Suprapubic skin (tissue), 4 donors: ENCODE measurements at regions not wholly inside any gene's neighbourhood (a gene's known extent, or its start where the extent isn't known, plus 50 kb on each side); places are given as distances from the start of the nearest gene placed in this dataset.

Experiments
- DNase-seq, 2 donors: peaks; one replicate each; pipeline ENCODE4 v3.0.0-alpha.2; 2019; ENCODE audit warnings: low spot score in 2 of 2
- H3K27ac ChIP-seq: fragments of 200-600 bp; sonication (generic); one replicate; pipeline ENCODE4 v1.5.1; 2019
- H3K27me3 ChIP-seq: fragments of 200-600 bp; sonication (generic); one replicate; pipeline ENCODE4 v1.5.1; 2019
- H3K36me3 ChIP-seq: fragments of 200-600 bp; sonication (generic); one replicate; pipeline ENCODE4 v1.5.1; 2019
- H3K4me1 ChIP-seq: fragments of 200-600 bp; sonication (generic); one replicate; pipeline ENCODE4 v1.5.1; 2019
- H3K4me3 ChIP-seq: fragments of 200-600 bp; sonication (generic); one replicate; pipeline ENCODE4 v1.5.1; 2019; ENCODE audit warnings: mild to moderate bottlenecking
- H3K9me3 ChIP-seq: fragments of 200-600 bp; sonication (generic); one replicate; pipeline ENCODE4 v1.5.1; 2019
- CTCF ChIP-seq, 2 donors: fragments of 200-600 bp in 1 of 2; fragments of 450-650 bp in 1 of 2; sonication (generic) in 1 of 2; IDR thresholded peaks; one replicate each; pipeline ENCODE4 v1.5.1; 2016 to 2019; ENCODE audit warnings: antibody characterized with exemption in 2 of 2, mild to moderate bottlenecking in 1 of 2, moderate library complexity in 1 of 2
- EP300 ChIP-seq: sonication (generic); formaldehyde crosslinking; IDR thresholded peaks from one replicate; pipeline ENCODE4 v1.6.1; 2017; ENCODE audit warnings: antibody characterized with exemption
- POLR2A ChIP-seq, 2 donors: fragments of 450-650 bp; IDR thresholded peaks; one replicate each; pipeline ENCODE4 v1.6.1; 2017; ENCODE audit warnings: antibody characterized with exemption in 2 of 2, mild to moderate bottlenecking in 2 of 2, moderate library complexity in 2 of 2
- POLR2AphosphoS5 ChIP-seq, 3 donors: sonication (generic); formaldehyde crosslinking; IDR thresholded peaks; one replicate each; pipeline ENCODE4 v1.6.1; 2017; ENCODE audit warnings: antibody characterized with exemption in 3 of 3
- WGBS: methylation state at CpG from one replicate; pipeline ENCODE4 v1.1.5; 2018; 5-methylcytosine and 5-hydroxymethylcytosine counted together

GRCh38 chr17:79285973-79286372, 211.3 kb downstream of the ENGASE start:
- Histone ChIP-seq H3K27ac (no peak overlapping the region), H3K4me3 (no peak overlapping the region), H3K36me3 (no peaks in the 10 kb centered on the region), H3K27me3 (peaks cover 80% of the 10 kb centered on the region), H3K9me3 (no peaks in the 10 kb centered on the region), H3K4me1 (no peaks in the 10 kb centered on the region)
- no peak for DNase-seq
- WGBS = 80% methylated on average over 4 of the region's 5 CpGs
- no peak for TF ChIP-seq POLR2A (IDR thresholded peaks at IDR 0.05)
- no peak for TF ChIP-seq POLR2AphosphoS5 (IDR thresholded peaks at IDR 0.05)
- no peak for TF ChIP-seq EP300
- TF ChIP-seq CTCF (IDR thresholded peaks at IDR 0.05) = no peak

- H3K27me3 ChIP-seq = peaks cover 67% of the 10 kb centered on the region
Measured at GRCh38 chr17:79282294-79282693, 207.7 kb downstream of the ENGASE start.

GRCh38 chr17:79281803-79282202, 207.2 kb downstream of the ENGASE start:
- 55% methylated on average over 8 of the region's 8 CpGs for WGBS
- Histone ChIP-seq H3K4me3 (no peak overlapping the region), H3K27ac (no peak overlapping the region), H3K36me3 (no peaks in the 10 kb centered on the region), H3K9me3 (no peaks in the 10 kb centered on the region), H3K27me3 (peaks cover 62% of the 10 kb centered on the region), H3K4me1 (no peaks in the 10 kb centered on the region)
- no peak for DNase-seq
- TF ChIP-seq POLR2AphosphoS5 (IDR thresholded peaks at IDR 0.05) = no peak
- TF ChIP-seq CTCF (IDR thresholded peaks at IDR 0.05) = no peak
- no peak for TF ChIP-seq POLR2A (IDR thresholded peaks at IDR 0.05)
- TF ChIP-seq EP300 = no peak

More at GRCh38 chr17:79282294-79282693, 207.7 kb downstream of the ENGASE start:
- H3K4me3 ChIP-seq = no peak overlapping the region
- no peaks in the 10 kb centered on the region for H3K4me1 ChIP-seq
- H3K36me3 ChIP-seq = no peaks in the 10 kb centered on the region
- 75% methylated on average over 10 of the region's 10 CpGs for whole genome bisulfite sequencing
- DNase-seq = no peak
- H3K9me3 ChIP-seq = no peaks in the 10 kb centered on the region
- TF ChIP-seq EP300 (no peak), POLR2A (IDR thresholded peaks at IDR 0.05) (no peak), POLR2AphosphoS5 (IDR thresholded peaks at IDR 0.05) (no peak), CTCF (IDR thresholded peaks at IDR 0.05) (no peak)
- no peak overlapping the region for H3K27ac ChIP-seq

GRCh38 chr17:79280866-79281572, 206.4 kb downstream of the ENGASE start:
- H3K4me3 ChIP-seq = no peak overlapping the region
- no peak overlapping the region for H3K27ac ChIP-seq
- no peak for DNase-seq
- TF ChIP-seq POLR2A (IDR thresholded peaks at IDR 0.05) (no peak), CTCF (IDR thresholded peaks at IDR 0.05) (no peak), EP300 (no peak), POLR2AphosphoS5 (IDR thresholded peaks at IDR 0.05) (no peak)
- no peaks in the 10 kb centered on the region for H3K4me1 ChIP-seq
- WGBS = 67% methylated on average over 13 of the region's 13 CpGs
- no peaks in the 10 kb centered on the region for H3K9me3 ChIP-seq
- H3K36me3 ChIP-seq = no peaks in the 10 kb centered on the region
- H3K27me3 ChIP-seq = peaks cover 54% of the 10 kb centered on the region

GRCh38 chr17:79280010-79280409, 205.4 kb downstream of the ENGASE start:
- WGBS = 74% methylated on average over 8 of the region's 8 CpGs
- peaks cover 46% of the 10 kb centered on the region for H3K27me3 ChIP-seq
- H3K4me3 ChIP-seq = no peak overlapping the region
- TF ChIP-seq EP300 (no peak), POLR2AphosphoS5 (IDR thresholded peaks at IDR 0.05) (no peak), POLR2A (IDR thresholded peaks at IDR 0.05) (no peak), CTCF (IDR thresholded peaks at IDR 0.05) (no peak)
- no peaks in the 10 kb centered on the region for H3K9me3 ChIP-seq
- no peaks in the 10 kb centered on the region for H3K36me3 ChIP-seq
- no peak overlapping the region for H3K27ac ChIP-seq
- H3K4me1 ChIP-seq = no peaks in the 10 kb centered on the region
- no peak for DNase-seq
